SU-DHL-6 (cell line): ENCODE measurements at regions not wholly inside any gene's neighbourhood (a gene's known extent, or its start where the extent isn't known, plus 50 kb on each side); places are given as distances from the start of the nearest gene placed in this dataset.

Source experiments
- H2AFZ ChIP-seq: fragments of 200-600 bp; sonication (generic); 2 replicates; pipeline ENCODE4 v1.6.1; 2014; ENCODE audit warnings: low read depth, mild to moderate bottlenecking, moderate library complexity, mixed read lengths, antibody characterized with exemption, low read length; ENCODE audit not compliant: severe bottlenecking
- H3F3A ChIP-seq: fragments of 200-600 bp; shearing (Covaris generic); 2 replicates; pipeline ENCODE4 v1.6.0; 2016; ENCODE audit warnings: antibody characterized with exemption, mild to moderate bottlenecking; ENCODE audit not compliant: insufficient read depth
- H3K27ac ChIP-seq: fragments of 200-600 bp; sonication (generic); 2 replicates; pipeline ENCODE4 v1.5.1; 2016; ENCODE audit warnings: low read depth, mild to moderate bottlenecking, low read length, moderate library complexity, mixed read lengths
- H3K27me3 ChIP-seq: fragments of 200-600 bp; sonication (generic), shearing (Covaris generic); 2 replicates; pipeline ENCODE4 v1.6.0; 2014; ENCODE audit warnings: mild to moderate bottlenecking, low read length
- H3K36me3 ChIP-seq: fragments of 200-600 bp; sonication (generic); 2 replicates; pipeline ENCODE4 v1.6.1; 2014; ENCODE audit warnings: mild to moderate bottlenecking, low read length, mixed read lengths
- H3K4me2 ChIP-seq: fragments of 300-600, 200-600 bp; shearing (Covaris generic), sonication (generic); 2 replicates; pipeline ENCODE4 v1.6.0; 2014; ENCODE audit warnings: low read length, low read depth, mild to moderate bottlenecking; ENCODE audit not compliant: poor library complexity, severe bottlenecking
- H3K4me3 ChIP-seq: fragments of 200-600 bp; sonication (generic); 2 replicates; pipeline ENCODE4 v1.5.1; 2014; ENCODE audit warnings: antibody characterized with exemption, low read length, mild to moderate bottlenecking, mixed read lengths; ENCODE audit not compliant: insufficient read depth, poor library complexity, severe bottlenecking
- H3K79me2 ChIP-seq: fragments of 200-600 bp; sonication (generic); 2 replicates; pipeline ENCODE4 v1.6.1; 2014; ENCODE audit warnings: mild to moderate bottlenecking, low read length, moderate library complexity; ENCODE audit not compliant: insufficient read depth
- H3K9ac ChIP-seq: fragments of 200-600 bp; sonication (generic); 2 replicates; pipeline ENCODE4 v1.7.0; 2014; ENCODE audit warnings: mild to moderate bottlenecking, low read length
- H3K9me2 ChIP-seq: fragments of 200-600 bp; sonication (generic); replicated peaks from 2 replicates; pipeline ENCODE4 v1.6.1; 2014; ENCODE audit warnings: low read length; ENCODE audit not compliant: insufficient read depth
- H3K9me3 ChIP-seq: fragments of 200-600 bp; sonication (generic); 2 replicates; pipeline ENCODE4 v1.6.1; 2014; ENCODE audit warnings: low read length, mixed read lengths; ENCODE audit not compliant: insufficient read depth
- H4K20me1 ChIP-seq: fragments of 200-600 bp; sonication (generic); 2 replicates; pipeline ENCODE4 v1.6.1; 2014; ENCODE audit warnings: low read depth, mild to moderate bottlenecking, antibody characterized with exemption, low read length, moderate library complexity, mixed read lengths
- CTCF ChIP-seq: fragments of 200-600 bp; sonication (generic); IDR thresholded peaks from one replicate; pipeline ENCODE4 v1.5.1; 2017; ENCODE audit warnings: antibody characterized with exemption, mild to moderate bottlenecking, low read length, moderate library complexity; ENCODE audit not compliant: insufficient read depth, poor library complexity, severe bottlenecking
- EZH2phosphoT487 ChIP-seq: fragments of 200-600 bp; sonication (generic), shearing (Covaris generic); conservative IDR thresholded peaks from 2 replicates; pipeline ENCODE4 v1.6.1; 2018; ENCODE audit warnings: mild to moderate bottlenecking, antibody characterized with exemption, low read length, moderate library complexity, mixed read lengths

GRCh38 chr19:28578786-28579505 is 634.0 kb downstream of the UQCRFS1 start:
- H2AFZ ChIP-seq = no peak overlapping the region
- H3K9me3 ChIP-seq = no peaks in the 10 kb centered on the region
- no peaks in the 10 kb centered on the region for H3K9me2 ChIP-seq
- H3K4me2 ChIP-seq = no peak overlapping the region
- H3F3A ChIP-seq = no peaks in the 10 kb centered on the region
- no peak overlapping the region for H3K27ac ChIP-seq
- H3K79me2 ChIP-seq = no peaks in the 10 kb centered on the region
- H3K9ac ChIP-seq = no peak overlapping the region
- no peaks in the 10 kb centered on the region for H3K27me3 ChIP-seq
- TF ChIP-seq EZH2phosphoT487 = no peak
- no peaks in the 10 kb centered on the region for H4K20me1 ChIP-seq
- H3K36me3 ChIP-seq = no peaks in the 10 kb centered on the region
- H3K4me3 ChIP-seq = no peak overlapping the region

GRCh38 chr19:28578208-28578607 is 634.7 kb downstream of the UQCRFS1 start:
- H3K27ac ChIP-seq = no peak overlapping the region

GRCh38 chr19:28577666-28578065 is 635.3 kb downstream of the UQCRFS1 start:
- no peak overlapping the region for H2AFZ ChIP-seq
- no peaks in the 10 kb centered on the region for H3F3A ChIP-seq
- no peaks in the 10 kb centered on the region for H4K20me1 ChIP-seq
- H3K4me3 ChIP-seq = no peak overlapping the region
- H3K4me2 ChIP-seq = no peak overlapping the region
- TF ChIP-seq EZH2phosphoT487 (no peak), CTCF (no peak)
- no peak overlapping the region for H3K27ac ChIP-seq
- no peaks in the 10 kb centered on the region for H3K27me3 ChIP-seq
- H3K9me2 ChIP-seq = no peaks in the 10 kb centered on the region
- H3K9ac ChIP-seq = no peak overlapping the region
- H3K36me3 ChIP-seq = no peaks in the 10 kb centered on the region
- H3K79me2 ChIP-seq = no peaks in the 10 kb centered on the region
- no peaks in the 10 kb centered on the region for H3K9me3 ChIP-seq

More at GRCh38 chr19:28578208-28578607, 634.7 kb downstream of the UQCRFS1 start:
- no peak overlapping the region for H3K9ac ChIP-seq
- H3K36me3 ChIP-seq = no peaks in the 10 kb centered on the region
- H4K20me1 ChIP-seq = no peaks in the 10 kb centered on the region
- H3K9me2 ChIP-seq = no peaks in the 10 kb centered on the region
- no peaks in the 10 kb centered on the region for H3K27me3 ChIP-seq
- no peak overlapping the region for H3K4me2 ChIP-seq
- no peaks in the 10 kb centered on the region for H3F3A ChIP-seq
- H2AFZ ChIP-seq = no peak overlapping the region
- no peak overlapping the region for H3K4me3 ChIP-seq
- no peaks in the 10 kb centered on the region for H3K79me2 ChIP-seq
- H3K9me3 ChIP-seq = no peaks in the 10 kb centered on the region
- TF ChIP-seq EZH2phosphoT487 (no peak), CTCF (no peak)

- no peaks in the 10 kb centered on the region for H3K9me3 ChIP-seq
- no peak overlapping the region for H3K4me2 ChIP-seq
- no peaks in the 10 kb centered on the region for H3K9me2 ChIP-seq
- no peaks in the 10 kb centered on the region for H3F3A ChIP-seq
- no peak overlapping the region for H2AFZ ChIP-seq
- no peak overlapping the region for H3K27ac ChIP-seq
- H3K79me2 ChIP-seq = no peaks in the 10 kb centered on the region
- TF ChIP-seq EZH2phosphoT487 (no peak), CTCF (no peak)
- H3K4me3 ChIP-seq = no peak overlapping the region
- no peaks in the 10 kb centered on the region for H3K36me3 ChIP-seq
- no peaks in the 10 kb centered on the region for H3K27me3 ChIP-seq
- H3K9ac ChIP-seq = no peak overlapping the region
- no peaks in the 10 kb centered on the region for H4K20me1 ChIP-seq
Observed at GRCh38 chr19:28577233-28577632, 635.7 kb downstream of the UQCRFS1 start.
